ENCODE measurements at regions not wholly inside any gene's neighbourhood (a gene's known extent, or its start where the extent isn't known, plus 50 kb on each side); places are given as distances from the start of the nearest gene placed in this dataset.

- TF ChIP-seq CTCF (IDR thresholded peaks at IDR 0.05) (no peak), POLR2AphosphoS5 (IDR thresholded peaks at IDR 0.05) (no peak)
Observed at GRCh38 chr5:124104821-124105220, 592.8 kb downstream of the CSNK1G3 start.

Measured in stomach (tissue), 4 donors.